ENCODE measurements at regions not wholly inside any gene's neighbourhood (a gene's known extent, or its start where the extent isn't known, plus 50 kb on each side); places are given as distances from the start of the nearest gene placed in this dataset.

DNA sequence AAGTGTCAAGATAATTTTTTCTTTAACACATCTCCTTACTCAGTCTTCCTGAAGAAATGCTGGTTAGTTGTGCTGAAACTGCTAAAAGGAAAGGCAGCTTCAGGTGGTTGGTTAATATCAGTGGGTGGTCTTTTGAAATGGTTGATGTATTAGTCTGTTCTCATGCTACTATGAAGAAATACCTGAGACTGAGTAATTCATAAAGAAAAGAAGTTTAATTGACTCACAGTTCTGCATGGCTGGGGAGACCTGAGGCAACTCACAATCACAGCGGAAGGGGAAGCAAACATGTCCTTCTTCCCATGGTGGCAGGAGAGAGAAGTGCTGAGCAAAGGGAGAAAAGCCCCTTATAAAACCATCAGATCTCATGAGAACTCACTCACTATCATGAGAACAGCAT lies 125.9 kb upstream of the CYRIA start:
- in situ Hi-C loops (cut with HindIII; ENCODE audit: low pct_unique_long_range_greater_than_20kb, low sequenced_read_pairs) (no loop called here), intact Hi-C loops (cut with micrococcal nuclease; ENCODE audit: unreplicated experiment) (no loop called here)
- no peak for DNase-seq (ENCODE audit: low read depth, low spot score)
- H3K4me3 ChIP-seq (ENCODE audit: low read depth in 2 of 2, low read length in 2 of 2): no peak overlapping the region
- ATAC-seq: no peak
- ChIA-PET CTCF (no interaction called here), POLR2A (no interaction called here)
- no peaks in the 10 kb centered on the region for H3K27me3 ChIP-seq (ENCODE audit: control insufficient read depth, insufficient read depth, low read length)
- H3K36me3 ChIP-seq (ENCODE audit: control insufficient read depth, insufficient read depth, low read length): no peaks in the 10 kb centered on the region
- no TSS peak for BruUV-seq (replicated peaks)
- TF ChIP-seq TCF7L2 (IDR thresholded peaks at IDR 0.05; ENCODE audit: low read depth, low read length) (no peak), SIN3A (IDR thresholded peaks at IDR 0.05; ENCODE audit: borderline replicate concordance, insufficient read depth, low read depth, low read length) (no peak), POLR2AphosphoS5 (IDR thresholded peaks at IDR 0.05; ENCODE audit: low read depth, low read length) (no peak)
- TF ChIP-seq, protein P1, sequence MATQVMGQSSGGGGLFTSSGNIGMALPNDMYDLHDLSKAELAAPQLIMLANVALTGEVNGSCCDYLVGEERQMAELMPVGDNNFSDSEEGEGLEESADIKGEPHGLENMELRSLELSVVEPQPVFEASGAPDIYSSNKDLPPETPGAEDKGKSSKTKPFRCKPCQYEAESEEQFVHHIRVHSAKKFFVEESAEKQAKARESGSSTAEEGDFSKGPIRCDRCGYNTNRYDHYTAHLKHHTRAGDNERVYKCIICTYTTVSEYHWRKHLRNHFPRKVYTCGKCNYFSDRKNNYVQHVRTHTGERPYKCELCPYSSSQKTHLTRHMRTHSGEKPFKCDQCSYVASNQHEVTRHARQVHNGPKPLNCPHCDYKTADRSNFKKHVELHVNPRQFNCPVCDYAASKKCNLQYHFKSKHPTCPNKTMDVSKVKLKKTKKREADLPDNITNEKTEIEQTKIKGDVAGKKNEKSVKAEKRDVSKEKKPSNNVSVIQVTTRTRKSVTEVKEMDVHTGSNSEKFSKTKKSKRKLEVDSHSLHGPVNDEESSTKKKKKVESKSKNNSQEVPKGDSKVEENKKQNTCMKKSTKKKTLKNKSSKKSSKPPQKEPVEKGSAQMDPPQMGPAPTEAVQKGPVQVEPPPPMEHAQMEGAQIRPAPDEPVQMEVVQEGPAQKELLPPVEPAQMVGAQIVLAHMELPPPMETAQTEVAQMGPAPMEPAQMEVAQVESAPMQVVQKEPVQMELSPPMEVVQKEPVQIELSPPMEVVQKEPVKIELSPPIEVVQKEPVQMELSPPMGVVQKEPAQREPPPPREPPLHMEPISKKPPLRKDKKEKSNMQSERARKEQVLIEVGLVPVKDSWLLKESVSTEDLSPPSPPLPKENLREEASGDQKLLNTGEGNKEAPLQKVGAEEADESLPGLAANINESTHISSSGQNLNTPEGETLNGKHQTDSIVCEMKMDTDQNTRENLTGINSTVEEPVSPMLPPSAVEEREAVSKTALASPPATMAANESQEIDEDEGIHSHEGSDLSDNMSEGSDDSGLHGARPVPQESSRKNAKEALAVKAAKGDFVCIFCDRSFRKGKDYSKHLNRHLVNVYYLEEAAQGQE (IDR thresholded peaks at IDR 0.05; ENCODE audit: insufficient read depth in 1 of 2, low read depth in 2 of 2, low read length in 1 of 2): no peak
- TF ChIP-seq, protein P2, sequence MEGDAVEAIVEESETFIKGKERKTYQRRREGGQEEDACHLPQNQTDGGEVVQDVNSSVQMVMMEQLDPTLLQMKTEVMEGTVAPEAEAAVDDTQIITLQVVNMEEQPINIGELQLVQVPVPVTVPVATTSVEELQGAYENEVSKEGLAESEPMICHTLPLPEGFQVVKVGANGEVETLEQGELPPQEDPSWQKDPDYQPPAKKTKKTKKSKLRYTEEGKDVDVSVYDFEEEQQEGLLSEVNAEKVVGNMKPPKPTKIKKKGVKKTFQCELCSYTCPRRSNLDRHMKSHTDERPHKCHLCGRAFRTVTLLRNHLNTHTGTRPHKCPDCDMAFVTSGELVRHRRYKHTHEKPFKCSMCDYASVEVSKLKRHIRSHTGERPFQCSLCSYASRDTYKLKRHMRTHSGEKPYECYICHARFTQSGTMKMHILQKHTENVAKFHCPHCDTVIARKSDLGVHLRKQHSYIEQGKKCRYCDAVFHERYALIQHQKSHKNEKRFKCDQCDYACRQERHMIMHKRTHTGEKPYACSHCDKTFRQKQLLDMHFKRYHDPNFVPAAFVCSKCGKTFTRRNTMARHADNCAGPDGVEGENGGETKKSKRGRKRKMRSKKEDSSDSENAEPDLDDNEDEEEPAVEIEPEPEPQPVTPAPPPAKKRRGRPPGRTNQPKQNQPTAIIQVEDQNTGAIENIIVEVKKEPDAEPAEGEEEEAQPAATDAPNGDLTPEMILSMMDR (IDR thresholded peaks at IDR 0.05): no peak
- H3K4me1 ChIP-seq (ENCODE audit: control insufficient read depth, insufficient read depth, low read length): no peaks in the 10 kb centered on the region
- H3K9me3 ChIP-seq (ENCODE audit: control insufficient read depth, insufficient read depth, low read depth, low read length): no peaks in the 10 kb centered on the region
- H3K27ac ChIP-seq (ENCODE audit: low read length): no peak overlapping the region

DNA sequence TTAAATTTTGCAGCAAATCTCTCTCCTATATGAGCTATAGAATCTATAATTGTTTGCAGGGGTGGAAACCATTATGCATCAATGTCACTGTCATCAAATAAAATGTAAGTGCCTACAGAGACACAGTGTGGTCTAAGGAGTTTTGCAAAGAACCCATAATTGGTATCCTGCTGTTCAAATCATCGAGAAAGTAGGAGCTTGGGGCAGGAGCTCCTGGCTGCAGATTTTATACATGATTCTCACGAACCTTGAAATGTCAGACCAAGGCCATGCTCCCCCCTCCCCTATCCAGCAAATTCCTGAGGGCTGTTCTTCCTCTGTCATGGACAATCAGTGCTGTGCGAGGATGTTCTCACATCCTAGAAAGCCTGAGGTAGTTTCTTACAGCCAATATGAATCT lies 119.5 kb upstream of the CYRIA start:
- H3K4me1 ChIP-seq (ENCODE audit: control insufficient read depth, insufficient read depth, low read length): no peaks in the 10 kb centered on the region
- DNase-seq (ENCODE audit: low read depth, low spot score) (no peak), ATAC-seq (no peak)
- no peaks in the 10 kb centered on the region for H3K27me3 ChIP-seq (ENCODE audit: control insufficient read depth, insufficient read depth, low read length)
- no peak overlapping the region for H3K4me3 ChIP-seq (ENCODE audit: low read depth in 2 of 2, low read length in 2 of 2)
- ChIA-PET POLR2A (no interaction called here), CTCF (no interaction called here)
- in situ Hi-C loops (cut with HindIII; ENCODE audit: low pct_unique_long_range_greater_than_20kb, low sequenced_read_pairs): no loop called here
- intact Hi-C loops (cut with micrococcal nuclease; ENCODE audit: unreplicated experiment): no loop called here
- TF ChIP-seq SIN3A (IDR thresholded peaks at IDR 0.05; ENCODE audit: borderline replicate concordance, insufficient read depth, low read depth, low read length): no peak
- TF ChIP-seq, protein P2 (IDR thresholded peaks at IDR 0.05): no peak
- no peak for TF ChIP-seq TCF7L2 (IDR thresholded peaks at IDR 0.05; ENCODE audit: low read depth, low read length)
- no peak for TF ChIP-seq POLR2AphosphoS5 (IDR thresholded peaks at IDR 0.05; ENCODE audit: low read depth, low read length)
- TF ChIP-seq, protein P1 (IDR thresholded peaks at IDR 0.05; ENCODE audit: insufficient read depth in 1 of 2, low read depth in 2 of 2, low read length in 1 of 2): no peak
- no TSS peak for BruUV-seq (replicated peaks)
- no peaks in the 10 kb centered on the region for H3K36me3 ChIP-seq (ENCODE audit: control insufficient read depth, insufficient read depth, low read length)
- H3K27ac ChIP-seq (ENCODE audit: low read length): no peak overlapping the region
- H3K9me3 ChIP-seq (ENCODE audit: control insufficient read depth, insufficient read depth, low read depth, low read length): no peaks in the 10 kb centered on the region

Measured in Panc1 (cell line).